Brain microvascular endothelial cell (primary cell): ENCODE measurements at regions not wholly inside any gene's neighbourhood (a gene's known extent, or its start where the extent isn't known, plus 50 kb on each side); places are given as distances from the start of the nearest gene placed in this dataset.

ENCODE experiments used
- DNase-seq: peaks from one replicate; pipeline ENCODE4 v3.0.0-alpha.2; 2020
- H3K27ac ChIP-seq: fragments of 250-450 bp; sonication (Bioruptor Pico); 2 replicates; pipeline ENCODE4 v1.5.1; 2020; ENCODE audit warnings: mild to moderate bottlenecking, moderate library complexity
- H3K27me3 ChIP-seq: fragments of 250-450 bp; sonication (Bioruptor Pico); replicated peaks from 2 replicates; pipeline ENCODE4 v1.5.1; 2020; ENCODE audit warnings: mild to moderate bottlenecking
- H3K36me3 ChIP-seq: fragments of 250-450 bp; sonication (Bioruptor Pico); replicated peaks from 2 replicates; pipeline ENCODE4 v1.5.1; 2020; ENCODE audit warnings: mild to moderate bottlenecking
- H3K4me3 ChIP-seq: 2 replicates; pipeline ENCODE4 v1.5.1; 2011; ENCODE audit warnings: low read depth, mild to moderate bottlenecking, control low read depth, low read length, moderate library complexity
- in situ Hi-C: cut with HindIII; loops from 2 replicates; pipeline ENCODE4 v1.10.0; 2017; ENCODE audit warnings: low sequenced_read_pairs, low pct_ligation_motif_present
- TF ChIP-seq, protein P1 (sequence below): IDR thresholded peaks from 2 replicates; pipeline ENCODE4 v1.5.1; 2011; ENCODE audit warnings: low read depth, mild to moderate bottlenecking, moderate library complexity, low read length, control low read depth, inconsistent platforms; ENCODE audit errors: missing control alignments

DNA sequence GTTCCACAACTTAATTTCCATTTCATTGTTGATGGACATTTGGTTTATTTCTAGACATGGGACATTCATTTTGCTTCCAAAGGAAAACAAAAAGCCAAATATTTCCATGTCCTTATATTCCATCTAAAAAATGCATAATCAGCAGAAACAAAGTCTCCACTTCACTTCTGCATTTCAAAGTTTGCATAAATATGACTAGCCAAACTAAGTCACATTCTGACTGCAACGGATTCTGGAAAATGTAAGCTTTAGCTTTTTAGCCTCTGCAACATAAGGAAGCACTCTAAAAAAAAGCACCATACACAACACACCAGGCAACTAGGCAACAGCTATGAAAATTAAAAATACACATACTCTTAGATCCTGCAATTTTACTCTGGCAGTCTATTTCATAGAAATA is 135.3 kb downstream of the ETAA1 start:
- Histone ChIP-seq H3K36me3 (no peaks in the 10 kb centered on the region), H3K27ac (no peak overlapping the region), H3K27me3 (no peaks in the 10 kb centered on the region), H3K4me3 (no peak overlapping the region)
- in situ Hi-C loops: no loop called here
- no peak for DNase-seq
- TF ChIP-seq, protein P1, sequence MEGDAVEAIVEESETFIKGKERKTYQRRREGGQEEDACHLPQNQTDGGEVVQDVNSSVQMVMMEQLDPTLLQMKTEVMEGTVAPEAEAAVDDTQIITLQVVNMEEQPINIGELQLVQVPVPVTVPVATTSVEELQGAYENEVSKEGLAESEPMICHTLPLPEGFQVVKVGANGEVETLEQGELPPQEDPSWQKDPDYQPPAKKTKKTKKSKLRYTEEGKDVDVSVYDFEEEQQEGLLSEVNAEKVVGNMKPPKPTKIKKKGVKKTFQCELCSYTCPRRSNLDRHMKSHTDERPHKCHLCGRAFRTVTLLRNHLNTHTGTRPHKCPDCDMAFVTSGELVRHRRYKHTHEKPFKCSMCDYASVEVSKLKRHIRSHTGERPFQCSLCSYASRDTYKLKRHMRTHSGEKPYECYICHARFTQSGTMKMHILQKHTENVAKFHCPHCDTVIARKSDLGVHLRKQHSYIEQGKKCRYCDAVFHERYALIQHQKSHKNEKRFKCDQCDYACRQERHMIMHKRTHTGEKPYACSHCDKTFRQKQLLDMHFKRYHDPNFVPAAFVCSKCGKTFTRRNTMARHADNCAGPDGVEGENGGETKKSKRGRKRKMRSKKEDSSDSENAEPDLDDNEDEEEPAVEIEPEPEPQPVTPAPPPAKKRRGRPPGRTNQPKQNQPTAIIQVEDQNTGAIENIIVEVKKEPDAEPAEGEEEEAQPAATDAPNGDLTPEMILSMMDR: no peak

DNA sequence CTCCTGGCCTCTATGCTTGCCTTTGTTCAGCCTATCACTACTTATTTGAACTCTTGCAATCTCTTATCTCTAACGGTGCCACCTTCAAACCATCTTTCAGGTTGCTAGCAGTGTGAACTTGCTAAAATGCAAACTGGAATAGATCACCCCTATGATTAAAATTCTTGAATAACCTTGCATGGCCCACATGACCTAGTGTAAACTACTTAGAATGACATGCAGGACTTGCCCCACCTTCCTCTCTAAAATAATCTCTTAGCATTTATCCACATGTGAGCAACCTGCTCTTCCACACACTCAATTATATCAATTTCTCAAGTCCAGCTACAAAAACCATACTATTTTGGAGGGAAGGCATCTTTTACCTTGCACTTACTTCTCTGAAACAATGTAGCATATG is 137.6 kb downstream of the ETAA1 start:
- Histone ChIP-seq H3K27ac (no peak overlapping the region), H3K4me3 (no peak overlapping the region), H3K36me3 (no peaks in the 10 kb centered on the region), H3K27me3 (no peaks in the 10 kb centered on the region)
- in situ Hi-C loops: no loop called here
- DNase-seq: no peak
- TF ChIP-seq, protein P1: no peak

DNA sequence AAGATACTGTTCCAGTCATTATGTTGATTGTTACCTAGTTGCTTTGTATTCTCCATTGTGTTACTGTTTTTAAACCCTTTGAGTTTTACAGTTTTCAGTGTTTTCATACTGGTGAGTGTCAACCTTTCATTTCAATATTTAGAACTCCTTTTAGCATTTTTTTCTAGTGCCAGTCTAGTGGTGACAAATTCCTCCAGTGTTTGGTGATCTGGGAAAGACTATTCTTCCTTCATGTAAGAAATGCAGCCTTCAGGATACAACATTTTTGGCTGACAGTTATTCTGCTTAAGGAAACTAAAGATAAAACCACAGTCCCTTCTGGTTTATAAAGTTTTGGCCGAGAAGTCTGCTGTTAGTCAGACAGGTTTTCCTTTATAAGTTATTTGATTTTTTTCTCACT is 143.8 kb downstream of the ETAA1 start:
- Histone ChIP-seq H3K4me3 (no peak overlapping the region), H3K27ac (no peak overlapping the region), H3K36me3 (no peaks in the 10 kb centered on the region), H3K27me3 (no peaks in the 10 kb centered on the region)
- TF ChIP-seq, protein P1: no peak
- in situ Hi-C loops: no loop called here
- DNase-seq: no peak

DNA sequence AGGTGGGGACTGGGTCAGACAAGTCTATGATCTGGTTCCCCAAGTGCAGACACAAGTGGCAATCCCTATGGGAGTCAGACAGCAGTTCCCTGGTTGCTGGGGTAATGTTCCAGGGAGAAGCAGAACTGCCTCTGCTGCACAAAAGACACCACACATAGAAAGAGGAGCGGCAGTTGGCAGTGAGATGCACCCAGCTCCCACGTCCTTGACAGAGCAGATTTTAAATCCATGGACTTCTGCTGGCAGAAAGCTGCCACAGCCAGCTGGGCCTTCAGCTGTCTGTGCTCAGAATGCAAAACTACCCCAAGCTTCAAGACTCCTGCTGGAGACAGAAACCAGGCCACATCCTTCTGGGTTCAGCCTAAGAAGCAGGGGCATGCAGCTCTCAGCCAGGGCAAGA is 147.2 kb downstream of the ETAA1 start:
- in situ Hi-C loops: no loop called here
- DNase-seq: no peak
- no peak overlapping the region for H3K4me3 ChIP-seq
- no peak overlapping the region for H3K27ac ChIP-seq
- no peaks in the 10 kb centered on the region for H3K27me3 ChIP-seq
- TF ChIP-seq, protein P1: no peak
- no peaks in the 10 kb centered on the region for H3K36me3 ChIP-seq

DNA sequence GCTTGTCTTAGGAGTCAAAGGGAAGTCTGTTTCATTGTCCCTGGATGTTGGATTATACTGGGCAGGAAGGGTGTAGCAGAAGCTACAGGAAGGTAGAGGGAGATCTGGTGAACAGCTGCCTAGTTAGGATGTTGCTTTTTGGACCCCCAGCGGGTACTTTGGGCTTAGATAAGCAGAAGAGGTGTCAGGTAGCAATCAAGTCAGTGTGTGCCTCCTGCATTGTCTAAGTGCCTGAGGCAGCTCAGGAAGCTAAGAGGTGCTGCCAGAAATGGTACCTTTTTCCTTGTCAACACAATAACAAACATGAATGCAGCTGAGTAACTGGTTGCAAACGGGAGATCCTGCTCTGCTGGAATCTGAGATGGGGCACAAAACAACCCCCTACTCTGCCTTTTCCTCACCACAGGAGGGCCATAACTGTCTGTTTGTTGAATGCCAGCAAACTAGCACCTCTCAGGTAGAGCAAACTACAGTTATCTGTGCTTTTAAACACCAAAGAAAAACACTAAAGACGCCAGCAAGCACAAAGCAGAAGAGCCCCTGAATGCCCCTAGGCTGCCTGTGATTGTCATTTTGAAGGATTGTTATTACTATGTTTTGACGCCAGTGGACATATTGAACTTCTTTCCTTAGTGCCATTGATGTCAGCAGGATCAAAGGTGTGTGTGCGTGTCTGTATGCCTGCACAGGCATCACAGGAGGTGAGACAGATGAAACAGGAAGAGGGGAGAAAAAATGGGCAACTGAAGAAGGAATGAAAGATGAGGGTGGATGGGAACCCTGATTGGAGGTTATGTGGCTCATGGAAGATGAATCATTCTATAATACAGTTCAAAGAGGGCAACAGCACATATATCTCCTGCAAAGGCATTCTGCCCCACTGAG is 151.4 kb downstream of the ETAA1 start:
- in situ Hi-C loops: no loop called here
- H3K27me3 ChIP-seq: no peaks in the 10 kb centered on the region
- TF ChIP-seq, protein P1: no peak

DNA sequence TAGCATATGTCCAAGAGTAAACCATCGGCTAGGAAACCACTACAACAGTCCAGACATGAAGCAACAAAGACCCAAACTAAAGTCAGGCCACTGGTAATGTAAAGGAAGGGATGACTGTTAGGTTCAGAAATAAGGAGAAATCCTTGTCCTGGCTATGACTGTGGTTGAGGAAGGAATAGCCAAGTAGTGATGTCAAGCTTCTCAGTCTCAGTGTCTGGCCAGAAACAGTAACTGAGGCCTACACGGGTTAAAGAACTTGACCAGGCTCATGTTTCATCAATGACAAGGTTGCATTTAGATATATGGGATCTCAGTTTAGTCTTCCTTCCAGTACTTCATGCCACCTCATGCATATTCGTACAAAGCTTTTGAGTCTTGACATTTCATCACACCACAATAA is 162.0 kb downstream of the ETAA1 start:
- Histone ChIP-seq H3K36me3 (no peaks in the 10 kb centered on the region), H3K4me3 (no peak overlapping the region), H3K27ac (no peak overlapping the region), H3K27me3 (no peaks in the 10 kb centered on the region)
- DNase-seq: no peak
- in situ Hi-C loops: no loop called here
- TF ChIP-seq, protein P1: no peak

More for the DNA sequence above, 151.4 kb downstream of the ETAA1 start:
- H3K27ac ChIP-seq: no peak overlapping the region
- no peaks in the 10 kb centered on the region for H3K36me3 ChIP-seq
- DNase-seq: no peak
- no peak overlapping the region for H3K4me3 ChIP-seq
